Astrocyte (in vitro differentiated cells and primary cell): ENCODE measurements at regions not wholly inside any gene's neighbourhood (a gene's known extent, or its start where the extent isn't known, plus 50 kb on each side); places are given as distances from the start of the nearest gene placed in this dataset.

Experiments used
- CTCF ChIP-seq: IDR thresholded peaks from 2 replicates; pipeline ENCODE4 v1.5.1; 2011; ENCODE audit warnings: low read depth, mild to moderate bottlenecking, inconsistent platforms, low read length, moderate library complexity; ENCODE audit not compliant: insufficient read depth
- EZH2 ChIP-seq: IDR thresholded peaks from 2 replicates; pipeline ENCODE4 v1.6.1; 2012; ENCODE audit warnings: mild to moderate bottlenecking, low read length, inconsistent platforms; ENCODE audit not compliant: insufficient read depth

GRCh38 chr11:93081694-93082093, 112.2 kb downstream of the MTNR1B start:
- no peak for TF ChIP-seq EZH2
- TF ChIP-seq CTCF = no peak
